ENCODE measurements at regions not wholly inside any gene's neighbourhood (a gene's known extent, or its start where the extent isn't known, plus 50 kb on each side); places are given as distances from the start of the nearest gene placed in this dataset.

- TF ChIP-seq ZNF384 (IDR thresholded peaks at IDR 0.05; ENCODE audit: borderline replicate concordance, low read depth, low read length) (no peak), CTCF (IDR thresholded peaks at IDR 0.05 in 2 of 3, conservative IDR thresholded peaks at IDR 0.05 in 1 of 3; ENCODE audit: control insufficient read depth in 2 of 3, extremely low read depth in 1 of 3, insufficient read depth in 1 of 3, low read depth in 3 of 3, low read length in 3 of 3) (no peak), ZSCAN29 (IDR thresholded peaks at IDR 0.05) (no peak), SRF (IDR thresholded peaks at IDR 0.05; ENCODE audit: low read depth in 2 of 2, low read length in 2 of 2) (no peak), CREM (IDR thresholded peaks at IDR 0.05; ENCODE audit: low read depth) (no peak), MXI1 (IDR thresholded peaks at IDR 0.05; ENCODE audit: low read depth, low read length) (no peak), NBN (IDR thresholded peaks at IDR 0.05) (no peak), MLLT1 (IDR thresholded peaks at IDR 0.05) (no peak), USF2 (IDR thresholded peaks at IDR 0.05; ENCODE audit: borderline replicate concordance, low read depth, low read length) (no peak)
Observed at GRCh38 chr2:2582998-2583545, 252.0 kb upstream of the MYT1L start.

Measured in GM12878 (cell line).